Transverse colon (tissue), 4 donors: ENCODE measurements at regions not wholly inside any gene's neighbourhood (a gene's known extent, or its start where the extent isn't known, plus 50 kb on each side); places are given as distances from the start of the nearest gene placed in this dataset.

Source experiments
- CTCF ChIP-seq, 5 experiments: fragments of 200-600 bp in 3 of 5; fragments of 450-650 bp in 2 of 5; sonication (generic) in 3 of 5; IDR thresholded peaks; 1 replicate in 2 of 5; 2 replicates in 3 of 5; pipeline ENCODE4 v1.5.1; 2016 to 2017; ENCODE audit warnings: antibody characterized with exemption in 5 of 5, inconsistent platforms in 3 of 5, mild to moderate bottlenecking in 2 of 5, moderate library complexity in 1 of 5
- EP300 ChIP-seq: sonication (generic); formaldehyde crosslinking; IDR thresholded peaks from one replicate; pipeline ENCODE4 v1.6.1; 2017; ENCODE audit warnings: antibody characterized with exemption, low read depth
- POLR2A ChIP-seq: fragments of 450-650 bp; IDR thresholded peaks from one replicate; pipeline ENCODE4 v1.6.1; 2016; ENCODE audit warnings: antibody characterized with exemption, mild to moderate bottlenecking, moderate library complexity
- POLR2AphosphoS5 ChIP-seq, 3 donors: sonication (generic); formaldehyde crosslinking; IDR thresholded peaks; one replicate each; pipeline ENCODE4 v1.6.1; 2016; ENCODE audit warnings: antibody characterized with exemption in 3 of 3

- no peak for TF ChIP-seq CTCF (IDR thresholded peaks at IDR 0.05)
- no peak for TF ChIP-seq POLR2A
- TF ChIP-seq EP300, result no peak
- TF ChIP-seq POLR2AphosphoS5 (IDR thresholded peaks at IDR 0.05), result no peak
These were observed 158.5 kb upstream of the ACVR2A start for GRCh38 chr2:147686365-147686764.
